ENCODE measurements at regions not wholly inside any gene's neighbourhood (a gene's known extent, or its start where the extent isn't known, plus 50 kb on each side); places are given as distances from the start of the nearest gene placed in this dataset.

GRCh38 chrX:39626749-39627148 lies 471.0 kb downstream of the BCOR start:
- H3K4me3 ChIP-seq (ENCODE audit: low read length): no peak overlapping the region
- DNase-seq (peak in 1 of 2 donors; percentile 23), ATAC-seq (no peak)
- no peaks in the 10 kb centered on the region for H3K27me3 ChIP-seq (ENCODE audit: control insufficient read depth, insufficient read depth, low read length)
- intact Hi-C loops (cut with micrococcal nuclease): no loop called here
- no peaks in the 10 kb centered on the region for H3K9me3 ChIP-seq (ENCODE audit: control insufficient read depth, insufficient read depth, low read length)
- H3K4me3 Mint-ChIP-seq: no peak overlapping the region
- 21% methylated on average over 5 of the region's 7 CpGs for WGBS (ENCODE audit: insufficient coverage)
- peaks cover 14% of the 10 kb centered on the region for H3K4me1 ChIP-seq (ENCODE audit: control insufficient read depth, insufficient read depth, low read length)
- no peak for TF ChIP-seq CTCF (IDR thresholded peaks at IDR 0.05)
- peaks cover 11 to 16% of the 10 kb centered on the region in 2 donors for H3K4me1 Mint-ChIP-seq
- no peaks in the 10 kb centered on the region for H3K36me3 ChIP-seq (ENCODE audit: control insufficient read depth, insufficient read depth, low read length)
- H3K27me3 Mint-ChIP-seq (ENCODE audit: low read depth in 2 of 2): peaks cover 0 to 5% of the 10 kb centered on the region in 2 donors
- no peaks in the 10 kb centered on the region for H3K9me3 Mint-ChIP-seq
- no peak overlapping the region for H3K27ac ChIP-seq (ENCODE audit: low read length)
- no peak overlapping the region for H3K27ac Mint-ChIP-seq
- no peaks in the 10 kb centered on the region for H3K36me3 Mint-ChIP-seq

GRCh38 chrX:39627257-39627656 lies 470.5 kb downstream of the BCOR start:
- H3K4me3 Mint-ChIP-seq: no peak overlapping the region
- Histone ChIP-seq H3K4me1 (ENCODE audit: control insufficient read depth, insufficient read depth, low read length) (peaks cover 14% of the 10 kb centered on the region), H3K9me3 (ENCODE audit: control insufficient read depth, insufficient read depth, low read length) (no peaks in the 10 kb centered on the region), H3K36me3 (ENCODE audit: control insufficient read depth, insufficient read depth, low read length) (no peaks in the 10 kb centered on the region), H3K27ac (ENCODE audit: low read length) (no peak overlapping the region), H3K27me3 (ENCODE audit: control insufficient read depth, insufficient read depth, low read length) (no peaks in the 10 kb centered on the region), H3K4me3 (ENCODE audit: low read length) (no peak overlapping the region)
- no peak for ATAC-seq
- DNase-seq: no peak
- 72% methylated on average over 2 of the region's 5 CpGs for WGBS (ENCODE audit: insufficient coverage)
- TF ChIP-seq CTCF (IDR thresholded peaks at IDR 0.05): no peak
- intact Hi-C loops (cut with micrococcal nuclease): no loop called here
- no peaks in the 10 kb centered on the region for H3K36me3 Mint-ChIP-seq
- H3K27ac Mint-ChIP-seq: no peak overlapping the region
- peaks cover 0 to 5% of the 10 kb centered on the region in 2 donors for H3K27me3 Mint-ChIP-seq (ENCODE audit: low read depth in 2 of 2)
- peaks cover 11 to 16% of the 10 kb centered on the region in 2 donors for H3K4me1 Mint-ChIP-seq
- H3K9me3 Mint-ChIP-seq: no peaks in the 10 kb centered on the region

- Histone ChIP-seq H3K9me3 (ENCODE audit: control insufficient read depth, insufficient read depth, low read length) (no peaks in the 10 kb centered on the region), H3K36me3 (ENCODE audit: control insufficient read depth, insufficient read depth, low read length) (no peaks in the 10 kb centered on the region), H3K27ac (ENCODE audit: low read length) (no peak overlapping the region), H3K4me1 (ENCODE audit: control insufficient read depth, insufficient read depth, low read length) (peaks cover 14% of the 10 kb centered on the region), H3K4me3 (ENCODE audit: low read length) (no peak overlapping the region), H3K27me3 (ENCODE audit: control insufficient read depth, insufficient read depth, low read length) (no peaks in the 10 kb centered on the region)
- TF ChIP-seq CTCF (IDR thresholded peaks at IDR 0.05): no peak
- Mint-ChIP-seq H3K36me3 (no peaks in the 10 kb centered on the region), H3K27me3 (ENCODE audit: low read depth in 2 of 2) (peaks cover 0 to 5% of the 10 kb centered on the region in 2 donors), H3K4me1 (peaks cover 11 to 16% of the 10 kb centered on the region in 2 donors), H3K4me3 (no peak overlapping the region), H3K9me3 (no peaks in the 10 kb centered on the region), H3K27ac (no peak overlapping the region)
- whole genome bisulfite sequencing (ENCODE audit: insufficient coverage): no CpG with 5 or more reads among the region's 1 CpG
- intact Hi-C loops (cut with micrococcal nuclease): no loop called here
- no peak for DNase-seq
- no peak for ATAC-seq
Observed at GRCh38 chrX:39629001-39629400, 468.8 kb downstream of the BCOR start.

GRCh38 chrX:39630344-39630743 lies 467.4 kb downstream of the BCOR start:
- H3K9me3 Mint-ChIP-seq: no peaks in the 10 kb centered on the region
- H3K36me3 Mint-ChIP-seq: no peaks in the 10 kb centered on the region
- peaks cover 14% of the 10 kb centered on the region for H3K4me1 ChIP-seq (ENCODE audit: control insufficient read depth, insufficient read depth, low read length)
- peak overlapping the region; percentile 11 for H3K4me3 Mint-ChIP-seq
- no peaks in the 10 kb centered on the region for H3K27me3 ChIP-seq (ENCODE audit: control insufficient read depth, insufficient read depth, low read length)
- H3K27me3 Mint-ChIP-seq (ENCODE audit: low read depth in 2 of 2): no peaks in the 10 kb centered on the region
- H3K27ac ChIP-seq (ENCODE audit: low read length): no peak overlapping the region
- DNase-seq (no peak), ATAC-seq (peak in 1 of 3 donors; percentile 41)
- 33% methylated on average over 2 of the region's 2 CpGs for WGBS (ENCODE audit: insufficient coverage)
- H3K4me3 ChIP-seq (ENCODE audit: low read length): no peak overlapping the region
- no peak for TF ChIP-seq CTCF (IDR thresholded peaks at IDR 0.05)
- H3K4me1 Mint-ChIP-seq: peaks cover 11 to 16% of the 10 kb centered on the region in 2 donors
- intact Hi-C loops (cut with micrococcal nuclease): no loop called here
- no peaks in the 10 kb centered on the region for H3K9me3 ChIP-seq (ENCODE audit: control insufficient read depth, insufficient read depth, low read length)
- H3K36me3 ChIP-seq (ENCODE audit: control insufficient read depth, insufficient read depth, low read length): no peaks in the 10 kb centered on the region
- H3K27ac Mint-ChIP-seq: no peak overlapping the region

All from natural killer cell (primary cell).